ENCODE measurements at regions not wholly inside any gene's neighbourhood (a gene's known extent, or its start where the extent isn't known, plus 50 kb on each side); places are given as distances from the start of the nearest gene placed in this dataset.

- H3K4me1 ChIP-seq (ENCODE audit: control insufficient read depth in 2 of 3, insufficient read depth in 2 of 3, low read depth in 1 of 3, low read length in 3 of 3): no peaks in the 10 kb centered on the region
- DNase-seq: no peak
- H3K27me3 ChIP-seq (ENCODE audit: control insufficient read depth, insufficient read depth, low read length): no peaks in the 10 kb centered on the region
- no peak overlapping the region for H3K9ac ChIP-seq (ENCODE audit: low read length in 3 of 3)
- intact Hi-C loops (cut with DNase I): no loop called here
- no peak overlapping the region for H3K4me3 ChIP-seq (ENCODE audit: low read length in 3 of 3)
- H3K27ac ChIP-seq (ENCODE audit: low read depth in 2 of 2, low read length in 2 of 2): no peak overlapping the region
- no peak for TF ChIP-seq CTCF (IDR thresholded peaks at IDR 0.05; ENCODE audit: borderline replicate concordance, extremely low read depth, insufficient read depth)
- H3K9me3 ChIP-seq (ENCODE audit: control insufficient read depth in 2 of 3, insufficient read depth in 1 of 3, low read length in 3 of 3): no peaks in the 10 kb centered on the region
- H3K36me3 ChIP-seq (ENCODE audit: control insufficient read depth in 2 of 3, insufficient read depth in 3 of 3, low read length in 3 of 3): no peaks in the 10 kb centered on the region
- no peak for FAIRE-seq
Observed at GRCh38 chr7:12851841-12852240, 164.4 kb downstream of the ARL4A start.

- Histone ChIP-seq H3K4me3 (ENCODE audit: low read length in 3 of 3) (no peak overlapping the region), H3K27ac (ENCODE audit: low read depth in 2 of 2, low read length in 2 of 2) (no peak overlapping the region), H3K4me1 (ENCODE audit: control insufficient read depth in 2 of 3, insufficient read depth in 2 of 3, low read depth in 1 of 3, low read length in 3 of 3) (no peaks in the 10 kb centered on the region), H3K36me3 (ENCODE audit: control insufficient read depth in 2 of 3, insufficient read depth in 3 of 3, low read length in 3 of 3) (no peaks in the 10 kb centered on the region), H3K9me3 (ENCODE audit: control insufficient read depth in 2 of 3, insufficient read depth in 1 of 3, low read length in 3 of 3) (no peaks in the 10 kb centered on the region), H3K9ac (ENCODE audit: low read length in 3 of 3) (no peak overlapping the region), H3K27me3 (ENCODE audit: control insufficient read depth, insufficient read depth, low read length) (no peaks in the 10 kb centered on the region)
- FAIRE-seq (no peak), DNase-seq (no peak)
- intact Hi-C loops (cut with DNase I): no loop called here
- TF ChIP-seq CTCF (IDR thresholded peaks at IDR 0.05; ENCODE audit: borderline replicate concordance, extremely low read depth, insufficient read depth): no peak
Observed at GRCh38 chr7:12855036-12855435, 167.6 kb downstream of the ARL4A start.

- TF ChIP-seq CTCF (IDR thresholded peaks at IDR 0.05; ENCODE audit: borderline replicate concordance, extremely low read depth, insufficient read depth): no peak
- FAIRE-seq: no peak
Observed at GRCh38 chr7:12859761-12860160, 172.3 kb downstream of the ARL4A start.

GRCh38 chr7:12861070-12861469 is 173.6 kb downstream of the ARL4A start:
- Histone ChIP-seq H3K27me3 (ENCODE audit: control insufficient read depth, insufficient read depth, low read length) (no peaks in the 10 kb centered on the region), H3K36me3 (ENCODE audit: control insufficient read depth in 2 of 3, insufficient read depth in 3 of 3, low read length in 3 of 3) (no peaks in the 10 kb centered on the region), H3K9me3 (ENCODE audit: control insufficient read depth in 2 of 3, insufficient read depth in 1 of 3, low read length in 3 of 3) (no peaks in the 10 kb centered on the region), H3K9ac (ENCODE audit: low read length in 3 of 3) (no peak overlapping the region), H3K4me3 (ENCODE audit: low read length in 3 of 3) (no peak overlapping the region), H3K4me1 (ENCODE audit: control insufficient read depth in 2 of 3, insufficient read depth in 2 of 3, low read depth in 1 of 3, low read length in 3 of 3) (no peaks in the 10 kb centered on the region), H3K27ac (ENCODE audit: low read depth in 2 of 2, low read length in 2 of 2) (no peak overlapping the region)
- no peak for TF ChIP-seq CTCF (IDR thresholded peaks at IDR 0.05; ENCODE audit: borderline replicate concordance, extremely low read depth, insufficient read depth)
- no peak for FAIRE-seq
- peak in 1 of 5 donors; percentile 48 for DNase-seq
- intact Hi-C loops (cut with DNase I): no loop called here

More at GRCh38 chr7:12859761-12860160, 172.3 kb downstream of the ARL4A start:
- no peaks in the 10 kb centered on the region for H3K9me3 ChIP-seq (ENCODE audit: control insufficient read depth in 2 of 3, insufficient read depth in 1 of 3, low read length in 3 of 3)
- H3K27ac ChIP-seq (ENCODE audit: low read depth in 2 of 2, low read length in 2 of 2): no peak overlapping the region
- H3K9ac ChIP-seq (ENCODE audit: low read length in 3 of 3): no peak overlapping the region
- H3K36me3 ChIP-seq (ENCODE audit: control insufficient read depth in 2 of 3, insufficient read depth in 3 of 3, low read length in 3 of 3): no peaks in the 10 kb centered on the region
- no peak overlapping the region for H3K4me3 ChIP-seq (ENCODE audit: low read length in 3 of 3)
- H3K4me1 ChIP-seq (ENCODE audit: control insufficient read depth in 2 of 3, insufficient read depth in 2 of 3, low read depth in 1 of 3, low read length in 3 of 3): no peaks in the 10 kb centered on the region
- intact Hi-C loops (cut with DNase I): no loop called here
- H3K27me3 ChIP-seq (ENCODE audit: control insufficient read depth, insufficient read depth, low read length): no peaks in the 10 kb centered on the region
- DNase-seq: no peak
